Nephron (organoid): ENCODE measurements at regions not wholly inside any gene's neighbourhood (a gene's known extent, or its start where the extent isn't known, plus 50 kb on each side); places are given as distances from the start of the nearest gene placed in this dataset.

ENCODE experiments used
- H3K27ac Mint-ChIP-seq, 3 experiments: 2 replicates each; pipeline ENCODE4 v1.8.0; 2020; ENCODE audit warnings: mixed read lengths in 3 of 3, mild to moderate bottlenecking in 2 of 3, moderate library complexity in 1 of 3
- H3K27me3 Mint-ChIP-seq: 2 replicates; pipeline ENCODE4 v1.8.0; 2021; ENCODE audit warnings: low read depth, mild to moderate bottlenecking, moderate library complexity, mixed read lengths
- H3K36me3 Mint-ChIP-seq: 2 replicates; pipeline ENCODE4 v1.8.0; 2020; ENCODE audit warnings: low read depth, mixed read lengths
- H3K4me1 Mint-ChIP-seq: 2 replicates; pipeline ENCODE4 v1.8.0; 2020; ENCODE audit warnings: mixed read lengths
- H3K4me3 Mint-ChIP-seq, 3 experiments: 2 replicates each; pipeline ENCODE4 v1.8.0; 2020; ENCODE audit warnings: mild to moderate bottlenecking in 3 of 3, mixed read lengths in 3 of 3, moderate library complexity in 2 of 3
- H3K9me3 Mint-ChIP-seq: 2 replicates; pipeline ENCODE4 v1.8.0; 2020; ENCODE audit warnings: mixed read lengths
- CTCF ChIP-seq, 3 experiments: fragments of 200-600 bp; sonication (generic); IDR thresholded peaks; one replicate each; pipeline ENCODE4 v1.5.0; 2021; ENCODE audit warnings: antibody characterized with exemption in 3 of 3; ENCODE audit not compliant: unreplicated experiment in 3 of 3

GRCh38 chr1:56415720-56416119 lies 163.6 kb downstream of the PLPP3 start:
- no peak overlapping the region for H3K4me3 Mint-ChIP-seq
- H3K9me3 Mint-ChIP-seq: peaks cover 1% of the 10 kb centered on the region
- peaks cover 6% of the 10 kb centered on the region for H3K4me1 Mint-ChIP-seq
- peaks cover under 1% of the 10 kb centered on the region for H3K36me3 Mint-ChIP-seq
- TF ChIP-seq CTCF (IDR thresholded peaks at IDR 0.05; ENCODE audit: unreplicated experiment in 3 of 3): no peak
- H3K27me3 Mint-ChIP-seq: peaks cover 5% of the 10 kb centered on the region
- H3K27ac Mint-ChIP-seq: no peak overlapping the region

DNA sequence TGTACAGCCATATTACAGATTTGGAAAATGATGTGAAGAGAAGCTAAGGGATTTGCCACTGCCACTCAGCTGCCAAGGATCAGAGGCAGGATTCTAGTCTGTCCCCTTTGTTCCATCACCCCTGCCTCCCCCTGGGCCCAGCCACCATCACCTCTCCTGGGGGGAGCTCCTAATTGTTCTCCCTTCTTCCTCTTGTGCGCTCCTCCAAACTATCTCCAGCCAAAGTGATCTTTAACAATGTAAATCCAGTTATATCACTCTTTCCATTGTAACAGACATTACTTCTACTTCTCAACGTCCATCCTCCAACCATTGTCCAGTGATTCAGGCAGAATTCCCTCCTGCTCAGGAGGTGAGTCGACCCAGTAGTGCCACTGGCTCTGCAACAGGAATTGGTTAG lies 164.1 kb downstream of the PLPP3 start:
- H3K9me3 Mint-ChIP-seq: peaks cover 5% of the 10 kb centered on the region
- no peak overlapping the region for H3K27ac Mint-ChIP-seq
- H3K36me3 Mint-ChIP-seq: peaks cover 5% of the 10 kb centered on the region
- peaks cover 5% of the 10 kb centered on the region for H3K27me3 Mint-ChIP-seq
- H3K4me1 Mint-ChIP-seq: peaks cover 6% of the 10 kb centered on the region
- TF ChIP-seq CTCF (IDR thresholded peaks at IDR 0.05; ENCODE audit: unreplicated experiment in 3 of 3): no peak
- H3K4me3 Mint-ChIP-seq: no peak overlapping the region

GRCh38 chr1:56414728-56415224 lies 164.6 kb downstream of the PLPP3 start:
- no peak overlapping the region for H3K4me3 Mint-ChIP-seq
- no peak overlapping the region for H3K27ac Mint-ChIP-seq
- peaks cover 6% of the 10 kb centered on the region for H3K4me1 Mint-ChIP-seq
- peaks cover 5% of the 10 kb centered on the region for H3K9me3 Mint-ChIP-seq
- H3K27me3 Mint-ChIP-seq: peaks cover 5% of the 10 kb centered on the region
- peaks cover 6% of the 10 kb centered on the region for H3K36me3 Mint-ChIP-seq
- no peak for TF ChIP-seq CTCF (IDR thresholded peaks at IDR 0.05; ENCODE audit: unreplicated experiment in 3 of 3)

DNA sequence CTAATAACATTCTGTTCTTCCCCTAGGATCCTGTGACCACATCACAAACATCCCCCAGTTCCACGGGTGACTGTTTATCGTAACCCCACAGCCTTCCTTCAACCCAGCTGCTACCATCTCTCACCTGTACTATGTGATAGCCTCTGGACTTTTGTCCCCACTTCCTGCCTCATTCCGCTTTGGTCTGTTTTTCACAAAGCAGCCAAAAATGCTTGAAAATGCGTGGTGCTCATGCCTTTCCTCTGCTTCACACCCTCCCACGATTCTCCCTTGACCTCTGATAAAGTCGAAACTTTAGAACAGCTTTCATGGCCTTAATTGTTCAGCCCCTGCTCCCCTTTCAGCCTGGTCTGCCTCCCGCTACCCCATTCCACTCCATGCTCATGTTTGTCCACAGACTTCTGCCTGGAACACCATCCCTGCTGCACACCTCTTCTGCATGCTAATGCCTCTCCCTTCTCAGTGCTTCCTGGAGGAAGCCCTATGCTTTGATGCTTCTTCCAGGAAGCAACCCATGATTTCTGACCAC lies 165.6 kb downstream of the PLPP3 start:
- TF ChIP-seq CTCF (IDR thresholded peaks at IDR 0.05; ENCODE audit: unreplicated experiment in 3 of 3): no peak
- Mint-ChIP-seq H3K36me3 (peaks cover 6% of the 10 kb centered on the region), H3K27ac (no peak overlapping the region), H3K4me1 (peaks cover 6% of the 10 kb centered on the region), H3K9me3 (peaks cover 5% of the 10 kb centered on the region), H3K4me3 (no peak overlapping the region), H3K27me3 (peaks cover 5% of the 10 kb centered on the region)

DNA sequence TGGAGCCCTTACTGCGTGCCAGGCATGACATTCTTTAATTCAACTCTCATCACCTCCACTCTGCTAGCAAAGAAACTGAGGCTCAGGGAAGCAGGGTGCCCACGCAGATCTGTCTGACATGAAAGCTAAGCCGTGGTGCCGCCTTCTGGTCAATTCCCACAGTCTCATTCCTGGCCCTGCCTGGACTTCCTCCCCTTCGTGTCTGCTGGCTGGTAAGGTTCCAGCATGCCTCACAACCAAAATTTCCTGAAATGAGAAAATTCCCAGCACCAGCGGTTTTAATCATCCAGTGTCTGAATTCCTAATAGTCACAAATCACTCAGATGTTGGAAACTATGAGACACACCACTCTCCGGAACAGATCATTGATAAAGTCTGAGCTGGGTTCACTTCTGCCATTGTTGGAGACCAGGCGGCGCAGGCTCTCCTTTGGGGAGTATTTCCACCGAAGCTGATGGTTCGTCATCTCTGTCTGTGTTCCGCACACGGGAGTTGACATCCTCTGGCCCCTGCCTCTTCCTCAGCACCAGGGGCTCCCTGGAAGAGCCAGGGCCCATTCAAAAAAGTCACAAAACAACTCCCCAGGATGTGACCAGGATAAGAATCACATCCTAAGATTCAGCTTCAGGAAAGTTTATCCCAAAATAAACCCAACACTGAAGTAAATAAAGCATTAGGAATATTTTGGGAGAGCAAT lies 167.7 kb downstream of the PLPP3 start:
- peaks cover 5% of the 10 kb centered on the region for H3K9me3 Mint-ChIP-seq
- peaks cover 6% of the 10 kb centered on the region for H3K36me3 Mint-ChIP-seq
- no peak overlapping the region for H3K4me3 Mint-ChIP-seq

More for the DNA sequence above, 167.7 kb downstream of the PLPP3 start:
- no peak overlapping the region for H3K27ac Mint-ChIP-seq
- peaks cover 5% of the 10 kb centered on the region for H3K27me3 Mint-ChIP-seq
- peaks cover 6% of the 10 kb centered on the region for H3K4me1 Mint-ChIP-seq
- TF ChIP-seq CTCF (IDR thresholded peaks at IDR 0.05; ENCODE audit: unreplicated experiment in 3 of 3): no peak
